Fibroblast of skin of left biceps (primary cell): ENCODE measurements at regions not wholly inside any gene's neighbourhood (a gene's known extent, or its start where the extent isn't known, plus 50 kb on each side); places are given as distances from the start of the nearest gene placed in this dataset.

Experiments used
- DNase-seq, 2 experiments: peaks; one replicate each; pipeline ENCODE4 v3.0.0-alpha.2; 2013; ENCODE audit warnings: low read depth in 2 of 2

DNA sequence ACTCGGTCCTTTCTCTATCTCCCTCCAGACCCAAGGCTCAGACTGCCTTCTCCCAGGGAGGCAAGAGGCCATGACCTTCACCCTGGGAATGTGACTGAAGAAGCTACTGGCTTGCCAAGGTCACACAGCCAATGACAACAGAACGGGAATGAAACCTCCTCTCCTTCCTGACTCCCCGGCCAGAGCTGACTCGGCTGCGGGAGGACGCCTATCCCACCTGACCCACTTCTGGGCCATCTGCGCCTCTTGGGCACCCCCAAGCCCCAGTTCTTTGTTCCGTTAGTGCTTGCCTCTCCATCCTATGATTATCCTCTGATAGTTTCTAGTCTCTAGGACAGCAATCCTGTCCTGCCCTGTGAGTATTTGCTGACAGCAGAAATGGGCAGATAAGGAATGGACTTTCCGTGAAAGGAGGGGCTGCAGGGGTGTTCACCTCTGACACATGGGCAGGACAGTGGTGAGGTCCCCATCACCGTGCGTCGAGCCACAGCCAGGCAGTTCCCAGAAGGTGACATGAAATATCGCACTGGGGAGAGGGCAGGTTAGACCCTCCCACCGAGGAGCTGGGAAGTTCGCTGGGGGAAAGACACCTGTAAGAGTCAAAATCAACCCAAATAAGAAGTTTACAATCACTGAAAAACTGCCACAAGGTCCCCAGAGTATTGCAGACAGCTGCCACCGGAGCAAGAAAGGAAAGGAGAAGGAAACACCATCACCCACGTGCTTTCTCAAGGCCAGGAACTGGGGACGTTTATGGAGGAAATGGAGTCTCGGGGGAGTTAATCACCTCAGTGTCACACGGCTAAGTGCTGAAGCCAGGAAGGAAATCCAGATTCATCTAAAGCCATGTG lies 63.0 kb downstream of the INSIG1 start:
- no peak for DNase-seq

DNA sequence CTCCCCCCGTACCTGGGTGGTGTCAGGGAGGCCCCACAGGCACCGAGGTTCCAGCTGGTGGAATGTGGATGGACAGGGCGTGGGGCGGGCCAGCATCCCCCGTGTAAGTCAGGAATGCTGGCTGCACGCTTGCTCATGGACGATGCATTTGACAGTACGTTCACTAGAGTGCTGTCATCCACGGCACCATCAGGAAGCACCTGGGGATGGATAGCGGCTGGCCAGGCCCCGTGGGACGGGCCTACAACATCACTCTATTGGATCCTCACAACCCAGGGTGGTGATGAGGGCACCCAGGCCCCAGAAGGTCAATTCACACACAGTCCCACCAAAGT lies 63.6 kb downstream of the INSIG1 start:
- DNase-seq, result no peak

DNA sequence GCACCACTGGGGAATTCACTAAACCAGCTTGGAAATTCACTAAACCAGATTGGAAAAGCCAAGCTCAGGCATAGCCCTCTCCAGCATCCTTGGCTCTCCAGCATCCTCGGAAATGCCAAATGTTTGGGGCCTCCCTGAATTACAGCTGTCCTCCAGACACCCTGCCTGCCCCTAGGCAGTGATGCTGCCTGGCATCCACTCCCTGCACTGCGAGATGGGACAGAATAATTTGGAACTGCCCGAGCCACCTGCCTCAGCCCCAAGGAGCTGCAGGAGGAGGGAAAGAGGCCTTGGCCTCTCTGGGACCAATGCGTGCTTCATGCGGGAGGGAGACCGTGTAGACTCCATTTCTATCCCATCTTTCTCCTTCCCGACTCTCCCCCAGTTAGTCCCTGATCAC lies 64.3 kb downstream of the INSIG1 start:
- no peak for DNase-seq

DNA sequence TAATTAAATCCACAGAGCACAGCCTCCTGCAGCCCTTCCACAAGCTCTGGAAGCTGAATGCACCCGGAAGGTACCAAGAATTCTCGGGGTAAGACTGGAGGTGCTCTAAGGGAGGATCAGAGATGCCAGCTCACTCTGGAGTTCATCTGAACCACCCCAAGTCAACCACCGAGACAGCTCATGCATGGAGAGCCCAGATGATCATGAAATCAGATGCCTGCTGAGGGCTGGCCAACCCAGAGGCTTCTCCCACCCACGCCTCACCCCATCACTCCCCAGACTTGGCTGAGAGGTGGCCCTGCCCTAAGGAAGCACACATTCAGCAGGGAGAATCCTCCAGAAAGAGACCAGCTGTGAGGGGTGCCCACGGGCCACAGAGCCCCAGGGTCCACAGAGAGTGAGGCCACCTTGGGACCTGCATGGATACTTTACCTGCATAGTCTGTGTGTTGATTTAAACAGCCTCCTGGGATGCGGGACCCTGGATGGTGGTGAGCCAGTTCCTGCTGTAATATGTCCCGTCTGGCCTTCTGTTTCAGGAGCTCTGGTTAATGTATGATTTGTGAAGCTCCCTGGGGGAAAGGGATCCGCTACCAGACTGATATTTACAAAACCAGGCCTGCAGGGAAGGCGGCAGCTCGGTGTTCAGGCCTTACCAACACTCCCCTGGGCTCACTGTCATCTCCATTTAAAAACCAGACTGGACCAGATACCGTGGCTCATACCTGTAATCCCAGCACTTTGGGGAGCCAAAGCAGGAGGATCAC lies 64.9 kb downstream of the INSIG1 start:
- DNase-seq, result no peak

DNA sequence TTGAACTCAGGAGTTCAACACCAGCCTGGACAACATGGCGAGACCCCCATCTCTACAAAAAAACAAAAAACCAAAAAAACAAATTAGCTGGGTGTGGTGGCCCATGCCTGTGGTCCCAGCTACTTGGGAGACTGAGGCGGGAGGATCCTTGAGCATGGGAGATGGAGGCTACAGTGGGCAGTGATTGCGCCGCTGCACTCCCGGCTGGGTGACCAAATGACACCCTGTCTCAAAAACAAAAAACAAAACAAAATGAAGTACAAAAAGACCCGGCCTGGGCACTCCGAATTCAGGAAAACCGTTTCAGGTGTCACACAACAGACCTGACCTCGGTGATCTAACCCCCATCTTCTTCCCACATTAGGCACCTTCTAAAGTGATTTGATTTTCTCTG lies 65.5 kb downstream of the INSIG1 start:
- no peak for DNase-seq

DNA sequence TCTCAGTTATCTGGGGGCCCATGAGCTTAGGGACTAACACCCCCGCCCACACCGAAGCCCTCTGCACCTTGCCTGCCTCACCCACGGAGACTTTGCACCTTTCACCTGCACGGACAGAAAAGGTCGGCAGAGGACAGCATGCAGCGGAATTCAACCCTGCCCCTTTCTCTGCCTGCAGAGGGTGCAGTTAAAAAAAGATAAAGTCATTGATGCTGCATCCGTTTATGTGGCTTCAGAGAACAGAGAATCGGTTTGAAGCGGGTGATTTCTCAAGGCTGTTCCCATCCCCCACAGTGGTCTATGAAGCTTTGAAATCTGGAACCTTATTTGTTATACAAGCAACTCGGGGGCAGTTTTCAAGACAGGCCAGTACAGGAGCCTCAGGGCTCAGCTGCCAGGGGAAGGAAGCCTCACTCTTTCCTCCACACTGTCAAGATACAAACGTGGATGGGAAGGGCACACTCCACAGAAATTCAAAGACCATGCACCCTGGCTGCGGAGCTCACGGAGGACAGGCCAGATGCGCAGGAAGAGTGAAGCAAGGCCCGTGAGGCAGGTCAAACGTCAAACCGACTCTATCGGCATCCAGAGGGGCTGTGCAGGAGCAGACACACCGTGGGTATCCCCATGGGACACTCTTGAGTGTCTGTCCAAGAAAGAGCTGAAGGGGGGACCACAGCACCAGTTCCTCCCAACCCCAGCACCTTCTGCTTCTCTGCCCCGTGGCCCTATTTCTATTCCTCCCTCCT lies 66.3 kb downstream of the INSIG1 start:
- no peak for DNase-seq

DNA sequence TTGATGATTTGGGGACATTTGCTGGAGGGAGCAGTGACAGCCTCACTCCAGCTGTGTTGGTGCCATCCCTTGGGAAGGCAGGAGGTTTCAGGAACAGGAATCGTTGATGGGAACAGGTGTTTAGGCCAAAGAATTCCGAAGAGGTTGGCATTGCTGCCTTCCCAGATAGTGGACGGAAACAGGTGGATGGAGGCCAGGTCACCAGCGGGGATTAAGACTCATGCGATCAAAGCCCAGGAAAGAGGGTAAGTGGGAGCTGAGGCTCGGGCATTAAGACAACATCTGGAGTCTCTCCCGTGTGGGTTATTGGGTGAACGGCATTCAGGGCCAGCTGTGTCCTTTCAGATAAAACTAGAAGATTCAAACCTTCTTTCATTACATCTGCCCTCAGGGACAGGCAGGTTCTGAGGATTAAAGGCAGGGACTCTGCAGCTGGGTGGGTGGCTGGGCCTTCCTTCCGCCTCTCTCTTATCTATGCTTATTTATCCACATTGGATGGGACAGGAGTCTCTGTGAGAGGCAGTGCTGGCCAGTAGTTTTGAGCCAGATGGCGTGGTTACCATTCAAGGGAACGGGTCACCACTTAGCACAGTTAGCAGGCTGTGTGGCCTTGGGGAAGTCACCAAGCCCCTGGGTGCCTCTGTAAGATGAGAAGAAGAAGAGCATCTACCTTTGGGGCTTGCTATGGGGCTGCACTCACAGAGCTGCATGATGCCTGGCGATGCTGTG lies 67.6 kb downstream of the INSIG1 start:
- DNase-seq, result no peak

DNA sequence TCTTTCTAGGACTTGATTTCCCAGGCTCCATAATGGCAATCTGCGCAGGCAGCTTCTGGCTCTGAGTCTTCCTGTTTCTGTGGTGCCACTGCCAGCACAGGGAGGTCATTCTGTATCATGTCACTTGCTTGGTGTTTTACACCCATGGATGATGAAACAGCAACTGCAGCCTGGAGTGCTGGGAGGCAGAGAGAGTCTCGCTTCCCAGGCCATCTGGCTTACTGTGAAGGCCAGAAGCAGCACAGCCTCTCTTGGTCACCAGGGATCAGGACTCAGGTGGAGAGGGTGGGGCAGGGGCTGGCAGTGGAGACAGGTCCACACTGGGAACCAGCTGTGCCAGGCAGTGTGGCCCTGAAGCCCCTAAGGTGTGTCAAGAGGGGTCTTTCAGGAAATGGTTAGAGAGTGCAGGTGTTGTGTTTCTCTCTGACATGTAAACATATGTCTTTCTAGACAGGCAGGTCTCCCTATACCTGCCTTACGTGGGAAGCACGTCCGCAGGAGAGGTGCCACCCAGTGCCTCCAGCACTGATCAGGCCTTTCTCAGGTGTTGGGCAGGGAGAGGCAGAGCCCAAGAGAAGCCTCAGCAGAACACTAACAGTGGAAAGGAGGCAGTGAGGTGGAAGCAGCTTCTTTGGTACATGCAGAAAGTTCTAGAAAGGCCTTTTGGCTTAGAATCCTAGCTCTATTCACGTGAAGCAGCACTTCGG lies 71.4 kb downstream of the INSIG1 start:
- DNase-seq, result no peak

DNA sequence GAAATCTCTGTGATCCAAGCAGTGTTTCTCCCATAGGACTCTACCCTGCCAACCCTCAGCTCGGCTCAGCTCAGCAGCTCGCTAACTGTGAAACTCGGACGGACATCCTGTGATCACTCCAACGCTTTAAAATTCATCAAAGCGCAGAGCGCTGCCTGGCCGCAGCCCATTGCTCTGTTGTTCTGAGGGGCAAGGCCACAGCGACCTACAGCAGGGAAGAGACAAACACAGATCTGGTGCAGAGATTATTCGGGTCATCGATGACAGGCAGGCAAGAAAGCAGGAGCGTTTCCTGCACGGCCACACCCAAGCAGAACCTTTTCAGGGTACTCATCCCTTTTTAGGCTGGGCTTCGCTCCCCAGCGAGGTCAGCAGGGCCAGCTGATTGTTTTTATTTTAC lies 72.1 kb downstream of the INSIG1 start:
- DNase-seq, result no peak

DNA sequence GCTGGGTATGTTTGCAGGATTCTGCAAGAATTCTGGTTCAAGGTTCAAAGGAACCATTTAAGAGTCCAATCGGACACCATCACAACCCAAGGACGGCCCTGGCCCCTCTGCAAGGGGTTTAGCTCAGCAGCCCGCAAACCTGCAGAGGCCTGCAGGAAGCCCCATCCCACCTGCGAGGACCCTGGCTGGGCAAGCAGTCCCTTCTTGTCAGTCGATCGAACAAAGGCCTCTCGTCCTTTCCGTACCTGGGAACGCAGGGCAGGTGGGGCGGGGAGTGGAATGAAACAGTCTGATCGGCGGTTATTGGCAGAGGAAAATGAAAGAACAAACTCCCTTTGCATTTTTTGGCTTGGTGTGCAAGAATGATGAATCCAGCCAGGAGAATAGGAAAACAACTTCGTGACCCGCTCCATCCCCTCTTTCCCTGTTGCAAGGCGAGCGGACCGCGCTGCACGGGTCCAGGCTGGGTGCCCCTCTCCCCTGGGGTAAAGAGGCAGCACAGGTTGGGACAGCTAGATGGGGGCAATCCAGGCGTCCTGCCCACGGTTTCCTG lies 73.7 kb downstream of the INSIG1 start:
- no peak for DNase-seq

DNA sequence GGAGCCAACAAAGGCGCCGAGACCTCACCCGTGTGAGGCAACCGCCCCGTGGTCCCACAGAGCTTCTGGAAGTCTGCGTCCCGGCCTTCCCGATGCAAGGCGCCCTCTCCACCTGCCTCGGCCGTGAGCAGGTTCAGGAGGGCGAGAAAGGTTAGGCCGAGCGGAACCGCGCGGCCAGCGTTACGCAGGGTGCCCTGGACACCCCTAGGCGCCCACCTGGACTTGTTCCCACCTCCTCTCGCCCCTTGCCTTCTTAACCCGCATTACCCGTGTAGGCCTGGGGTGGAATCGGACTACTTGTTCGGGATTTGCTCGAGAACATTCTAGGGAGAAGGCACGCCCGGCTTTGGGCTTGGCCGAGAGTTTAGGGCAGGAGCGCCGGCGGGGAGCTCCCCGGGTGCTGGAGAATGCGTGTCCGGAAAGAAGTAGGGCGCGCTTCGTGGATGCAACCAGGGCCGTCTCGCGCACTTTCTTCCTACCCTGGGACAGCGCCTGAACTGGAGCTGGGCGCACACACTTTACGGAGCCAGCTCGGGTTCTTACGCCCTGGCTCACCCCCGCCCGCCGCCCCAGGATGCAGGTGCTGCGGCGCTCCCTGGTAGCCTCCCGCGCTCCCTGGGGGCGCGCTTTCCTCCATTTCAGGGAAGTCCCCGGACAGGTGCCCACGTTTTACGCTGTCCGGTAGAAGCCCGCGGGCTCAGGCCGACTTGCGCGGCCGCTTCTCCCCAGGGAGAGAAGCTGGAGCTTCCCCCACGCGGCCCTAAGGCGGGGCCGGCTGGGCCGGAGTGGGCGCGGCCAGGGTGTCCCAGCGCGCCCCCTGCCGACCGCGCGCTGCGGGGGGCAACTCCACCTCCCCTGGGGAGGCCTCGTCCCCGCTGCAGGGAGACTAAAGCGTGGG lies 74.5 kb downstream of the INSIG1 start:
- DNase-seq, result no peak

DNA sequence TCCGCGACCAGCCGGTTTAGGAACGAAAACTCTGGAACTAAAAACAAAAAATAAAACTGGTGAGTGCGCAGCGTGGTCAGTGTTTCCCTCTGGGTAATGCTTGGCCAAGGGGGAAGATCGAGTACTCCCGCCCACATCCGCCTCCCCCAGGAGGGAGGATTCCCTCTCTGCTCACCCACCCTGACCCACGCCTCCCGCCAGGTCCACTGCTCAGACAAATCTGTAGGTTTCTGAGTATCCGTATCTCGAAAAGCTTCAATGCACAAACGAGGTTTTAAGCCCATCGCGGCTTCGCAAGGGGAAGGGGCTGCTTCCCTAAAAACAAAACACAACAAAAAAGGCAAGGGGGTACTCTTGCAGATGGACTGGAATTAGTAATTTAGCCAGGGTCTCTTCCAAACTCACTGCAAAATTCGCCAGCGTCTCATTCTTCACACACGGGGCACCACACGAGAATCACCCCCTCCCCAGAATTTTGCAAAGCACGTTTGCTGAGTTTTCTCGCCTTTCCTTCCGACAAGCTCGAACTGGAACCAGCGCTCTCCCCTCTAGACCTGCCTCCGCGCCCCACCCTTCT lies 75.2 kb downstream of the INSIG1 start:
- DNase-seq, result no peak

DNA sequence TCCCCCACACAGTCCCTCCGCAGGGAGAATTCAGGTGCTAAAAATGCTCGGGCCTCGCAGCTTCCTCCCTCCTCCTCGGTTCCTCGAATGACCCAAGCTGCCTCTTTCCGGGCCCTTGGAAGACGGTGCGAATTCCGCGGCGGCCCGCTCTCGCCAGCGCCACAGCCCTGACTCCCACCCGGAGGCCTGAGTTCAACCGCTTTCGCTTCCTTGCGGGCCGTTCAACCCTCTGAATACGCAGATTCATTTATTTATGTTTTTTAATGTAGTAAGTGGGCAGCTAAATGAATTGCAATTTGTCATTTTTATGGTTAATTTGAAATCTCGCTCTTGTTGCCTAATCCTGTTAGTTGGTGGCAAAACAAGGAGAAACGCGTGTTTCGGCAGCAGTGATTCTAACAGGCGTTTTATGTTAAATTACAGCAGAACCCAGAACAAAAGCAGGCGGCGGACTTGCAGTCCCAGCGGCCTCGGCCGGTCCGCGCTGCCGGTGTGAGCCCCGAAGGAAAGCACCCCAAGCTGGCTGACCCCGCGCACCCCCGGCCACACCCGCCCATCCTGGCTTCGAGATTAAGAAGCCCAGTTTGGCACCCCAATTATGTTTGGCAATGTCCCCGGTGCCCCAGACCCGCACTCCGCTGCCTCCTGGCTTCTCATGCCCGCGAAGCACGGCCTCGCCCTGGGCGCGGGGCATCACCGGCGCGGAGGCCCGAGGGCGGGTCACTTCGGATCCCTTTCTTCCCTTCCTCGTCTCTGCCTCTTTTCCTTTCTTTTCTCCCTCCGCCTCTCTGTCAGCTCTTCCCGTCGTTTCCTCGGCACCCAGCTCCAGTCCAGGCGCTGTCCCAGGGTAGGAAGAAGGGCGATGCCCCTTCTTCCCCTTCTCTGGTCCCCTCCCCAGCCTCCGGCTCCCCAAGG lies 75.9 kb downstream of the INSIG1 start:
- no peak for DNase-seq

DNA sequence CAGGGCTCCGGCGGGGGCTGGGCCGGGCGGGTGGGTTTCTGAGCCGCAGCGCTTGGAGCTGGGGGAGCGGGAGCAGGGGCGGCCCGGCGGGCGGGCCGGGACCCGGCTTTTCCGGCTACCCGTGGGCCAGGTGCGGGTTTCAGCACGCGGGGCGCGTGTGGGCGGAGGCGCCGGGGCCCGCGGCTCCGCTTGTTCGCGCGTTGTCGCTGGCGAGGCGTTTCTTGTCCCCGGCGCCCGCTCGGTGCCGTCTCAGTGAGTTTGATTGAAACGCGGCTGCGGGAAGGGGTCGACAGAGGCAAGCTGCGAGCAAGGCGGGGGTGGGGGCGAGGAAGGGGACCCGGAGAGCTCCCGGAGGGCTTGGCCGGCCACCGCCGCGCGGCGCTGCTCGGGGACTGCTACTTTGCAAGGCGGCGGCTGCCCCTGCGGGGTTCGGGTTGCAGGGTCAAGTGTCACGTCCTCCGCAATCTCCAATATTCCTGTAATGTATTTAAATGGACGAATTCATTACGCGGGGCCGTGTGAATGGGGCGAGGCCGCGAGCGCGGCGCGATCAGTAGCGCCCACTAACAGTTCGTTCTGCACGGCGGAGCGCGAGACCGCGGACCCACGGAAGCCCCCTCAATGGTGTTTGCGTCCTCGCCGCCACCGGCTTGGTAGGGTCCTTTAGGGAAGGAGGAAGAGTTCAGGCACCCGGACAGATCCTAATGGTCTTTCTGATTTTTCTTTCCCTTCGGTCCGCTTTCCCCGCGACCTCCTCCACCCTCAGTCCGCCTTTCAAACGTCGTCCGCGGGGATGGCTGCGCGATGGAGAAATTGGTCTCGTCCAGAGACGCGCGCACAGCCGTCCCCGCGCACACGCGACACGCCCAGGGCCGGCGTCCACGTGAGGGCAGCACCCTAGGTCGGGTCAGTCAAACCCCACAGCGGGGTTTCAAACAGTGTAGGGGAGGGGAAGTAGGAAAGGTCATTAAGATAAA lies 76.9 kb downstream of the INSIG1 start:
- DNase-seq, result no peak

DNA sequence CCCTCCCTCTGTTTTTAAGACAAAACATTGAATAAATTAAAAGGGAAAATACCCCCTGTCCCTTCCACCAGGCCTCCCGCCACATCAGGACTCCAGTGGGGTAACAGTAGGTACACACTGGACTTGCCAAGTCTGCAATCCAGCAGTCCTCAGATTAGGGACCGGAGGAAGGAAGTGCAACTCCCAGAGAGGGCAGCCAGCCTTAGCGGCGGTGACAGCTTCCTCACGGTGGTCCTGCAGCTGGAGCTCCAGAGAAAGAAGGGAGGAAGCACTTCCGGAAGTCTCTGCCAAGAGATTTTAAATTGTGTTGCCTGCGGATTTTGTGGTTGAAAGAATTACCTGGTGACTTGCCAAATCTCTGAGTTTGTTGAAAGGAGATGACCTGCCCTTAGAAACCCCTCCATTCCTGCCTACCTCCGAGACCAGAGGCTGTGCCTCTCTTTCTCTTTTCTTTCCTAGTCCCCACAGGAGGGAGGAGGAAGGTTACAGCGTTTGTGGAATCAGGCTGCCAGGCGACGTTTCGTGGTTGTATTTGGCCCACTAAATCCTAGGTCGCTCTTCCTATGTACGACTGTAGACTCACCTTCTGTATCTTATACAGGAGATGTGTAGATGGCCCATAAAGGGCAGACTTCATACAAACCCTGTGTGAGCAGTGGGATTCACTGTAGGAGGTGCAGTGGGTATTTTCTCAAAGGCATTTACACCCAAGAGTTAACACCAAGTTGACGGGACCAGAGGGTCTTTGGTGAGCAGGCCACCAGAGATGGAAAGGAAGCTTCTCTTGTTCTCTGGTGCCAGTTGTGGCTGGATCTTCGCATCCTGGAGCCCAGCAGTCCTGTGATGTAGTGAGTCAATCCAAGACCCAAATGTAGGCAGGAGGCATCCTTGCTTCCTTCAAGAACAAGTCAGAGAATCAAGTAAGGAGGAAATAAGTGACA lies 77.9 kb downstream of the INSIG1 start:
- DNase-seq, result no peak
